ENCODE measurements at regions not wholly inside any gene's neighbourhood (a gene's known extent, or its start where the extent isn't known, plus 50 kb on each side); places are given as distances from the start of the nearest gene placed in this dataset.

- TF ChIP-seq CTCF (IDR thresholded peaks at IDR 0.05) (no peak), POLR2A (IDR thresholded peaks at IDR 0.05) (no peak)
These were observed 242.9 kb upstream of the PITX2 start for GRCh38 chr4:110865611-110866259.
